ENCODE measurements at regions not wholly inside any gene's neighbourhood (a gene's known extent, or its start where the extent isn't known, plus 50 kb on each side); places are given as distances from the start of the nearest gene placed in this dataset.
A peak's percentile ranks its signal among the peaks of the same experiment; 100 is the strongest.
"Not testable (repeated sequence)": the region's sequence is repeated elsewhere in the genome, so short reads cannot be mapped to it uniquely, and the experiment has no call there.

- Histone ChIP-seq H3K27ac (peak overlapping the region; percentile 81 to 82), H3K4me2 (peak overlapping the region; percentile 58), H3K4me1 (peaks cover 15% of the 10 kb centered on the region)
- POLR2A ChIA-PET, H3K9me3 ChIP-seq, H3K4me3 ChIP-seq, FAIRE-seq, CTCF ChIA-PET: not testable (repeated sequence)
- 15% methylated on average over 1 of the region's 1 CpG for WGBS (ENCODE audit: missing lambda C conversion rate)
- DNase-seq (ENCODE audit: low read depth in 1 of 2, low spot score in 1 of 2) (peak; percentile 1 to 74), ATAC-seq (peak; percentile 78 to 91)
- TF ChIP-seq RAD21 (conservative IDR thresholded peaks at IDR 0.05 in 1 of 2, IDR thresholded peaks at IDR 0.05 in 1 of 2), result peak in 1 of 2 experiments; percentile 23; a peak in 1 of 5 replicates
- peak in 1 of 2 experiments; percentile 23; a peak in 1 of 5 replicates for TF ChIP-seq JUN (IDR thresholded peaks at IDR 0.05)
- TF ChIP-seq SMC3 (IDR thresholded peaks at IDR 0.05), result 0 out of 3 replicates have a peak, but pooled peaks have one; percentile 14
- TF ChIP-seq ZNF302 (CRISPR knock-in tag; IDR thresholded peaks at IDR 0.05), result 0 out of 2 replicates have a peak, but pooled peaks have one; percentile 42
Measured at GRCh38 chr9:39582677-39583412, 227.4 kb downstream of the SPATA31A1 start.

GRCh38 chr9:39583413-39583747, 227.9 kb downstream of the SPATA31A1 start:
- H3K9me3 ChIP-seq; FAIRE-seq; ATAC-seq; H3K4me3 ChIP-seq; POLR2A ChIA-PET; DNase-seq (ENCODE audit: low read depth in 1 of 2, low spot score in 1 of 2); CTCF ChIA-PET: not testable (repeated sequence)
- Histone ChIP-seq H3K27ac (peak overlapping the region; percentile 81 to 82; a peak in 5 of 6 replicates), H3K4me2 (peak overlapping the region; percentile 58), H3K4me1 (peaks cover 15% of the 10 kb centered on the region)

- CTCF ChIA-PET; FAIRE-seq; POLR2A ChIA-PET; H3K4me3 ChIP-seq; H3K4me2 ChIP-seq; H3K9me3 ChIP-seq; DNase-seq (ENCODE audit: low read depth in 1 of 2, low spot score in 1 of 2): not testable (repeated sequence)
- H3K27ac ChIP-seq, result peak overlapping the region in 1 of 2 experiments; percentile 71; a peak in 2 of 6 replicates
- peaks cover 15% of the 10 kb centered on the region for H3K4me1 ChIP-seq
- 90% methylated on average over 6 of the region's 7 CpGs for WGBS (ENCODE audit: missing lambda C conversion rate)
- 0 out of 6 replicates have a peak, but pooled peaks of 1 of the 2 experiments have one; percentile 7 for ATAC-seq
Measured at GRCh38 chr9:39585233-39585632, 229.8 kb downstream of the SPATA31A1 start.

- no peak for TF ChIP-seq CBX2 (IDR thresholded peaks at IDR 0.05; ENCODE audit: borderline replicate concordance, low read depth)
- Histone ChIP-seq H3K4me1 (peaks cover 4% of the 10 kb centered on the region; the same call in 2 of the 3 replicates), H3K9me3 (no peaks in the 10 kb centered on the region), H3K4me2 (no peak overlapping the region), H3K4me3 (no peak overlapping the region), H3K27ac (peak overlapping the region in 1 of 2 experiments; percentile 20; a peak in 3 of 6 replicates)
- CTCF ChIA-PET, result no interaction called here
- POLR2A ChIA-PET, result no interaction called here
- FAIRE-seq, result no peak
- peak; percentile 35 to 45; a peak in 3 of 6 replicates for ATAC-seq
- WGBS (ENCODE audit: missing lambda C conversion rate), result 94% methylated on average over 3 of the region's 3 CpGs
- peak in 1 of 2 experiments; percentile 0 for DNase-seq (ENCODE audit: low read depth in 1 of 2, low spot score in 1 of 2)
Measured at GRCh38 chr9:39587844-39588499, 232.5 kb downstream of the SPATA31A1 start.

GRCh38 chr9:39588500-39589137, 233.2 kb downstream of the SPATA31A1 start:
- Histone ChIP-seq H3K9me3 (no peaks in the 10 kb centered on the region), H3K4me2 (no peak overlapping the region), H3K4me1 (no peaks in the 10 kb centered on the region; the same call in 2 of the 3 replicates), H3K4me3 (no peak overlapping the region), H3K27ac (peak overlapping the region in 1 of 2 experiments; percentile 5; a peak in 1 of 6 replicates)
- FAIRE-seq, result no peak
- peak; percentile 1 to 33 for DNase-seq (ENCODE audit: low read depth in 1 of 2, low spot score in 1 of 2)
- ChIA-PET CTCF (no interaction called here), POLR2A (no interaction called here)
- WGBS (ENCODE audit: missing lambda C conversion rate), result 72% methylated on average over 8 of the region's 8 CpGs
- TF ChIP-seq EHF (CRISPR knock-in tag; IDR thresholded peaks at IDR 0.05) (peak; percentile 70), JUNB (IDR thresholded peaks at IDR 0.05) (no peak)
- peak; percentile 58 to 67; a peak in 4 of 6 replicates for ATAC-seq

GRCh38 chr9:39604089-39604488, 248.6 kb downstream of the SPATA31A1 start:
- ATAC-seq; H3K4me3 ChIP-seq; H3K4me2 ChIP-seq; H3K27ac ChIP-seq; CTCF ChIA-PET; H3K4me1 ChIP-seq; POLR2A ChIA-PET; FAIRE-seq; H3K9me3 ChIP-seq; DNase-seq (ENCODE audit: low read depth in 1 of 2, low spot score in 1 of 2): not testable (repeated sequence)
- 96% methylated on average over 7 of the region's 24 CpGs for WGBS (ENCODE audit: missing lambda C conversion rate)

- DNase-seq (ENCODE audit: low read depth in 1 of 2, low spot score in 1 of 2); H3K27ac ChIP-seq; H3K9me3 ChIP-seq; ATAC-seq; POLR2A ChIA-PET; H3K4me3 ChIP-seq; FAIRE-seq; H3K4me2 ChIP-seq; H3K4me1 ChIP-seq; CTCF ChIA-PET: not testable (repeated sequence)
- no CpG with 5 or more reads among the region's 4 CpGs for WGBS (ENCODE audit: missing lambda C conversion rate)
Measured at GRCh38 chr9:39611449-39612231, 256.2 kb downstream of the SPATA31A1 start.

GRCh38 chr9:39616480-39616879, 261.0 kb downstream of the SPATA31A1 start:
- WGBS (ENCODE audit: missing lambda C conversion rate), result no CpG with 5 or more reads among the region's 4 CpGs
- H3K4me1 ChIP-seq; H3K4me3 ChIP-seq; ATAC-seq; FAIRE-seq; CTCF ChIA-PET; POLR2A ChIA-PET; H3K27ac ChIP-seq; H3K4me2 ChIP-seq; H3K9me3 ChIP-seq; DNase-seq (ENCODE audit: low read depth in 1 of 2, low spot score in 1 of 2): not testable (repeated sequence)

GRCh38 chr9:39624048-39624447, 268.6 kb downstream of the SPATA31A1 start:
- H3K27ac ChIP-seq; CTCF ChIA-PET; DNase-seq (ENCODE audit: low read depth in 1 of 2, low spot score in 1 of 2); H3K4me1 ChIP-seq; FAIRE-seq; ATAC-seq; POLR2A ChIA-PET; H3K4me2 ChIP-seq; H3K4me3 ChIP-seq; H3K9me3 ChIP-seq: not testable (repeated sequence)
- no CpG with 5 or more reads among the region's 10 CpGs for WGBS (ENCODE audit: missing lambda C conversion rate)

Data from A549 (cell line).